Glutamatergic neuron (in vitro differentiated cells): ENCODE measurements at regions not wholly inside any gene's neighbourhood (a gene's known extent, or its start where the extent isn't known, plus 50 kb on each side); places are given as distances from the start of the nearest gene placed in this dataset.
A peak's percentile ranks its signal among the peaks of the same experiment; 100 is the strongest.

Source experiments
- DNase-seq: peaks from one replicate; pipeline ENCODE4 v3.0.0; 2022
- H3K27ac Mint-ChIP-seq: one replicate; pipeline ENCODE4 v1.8.0; 2020; ENCODE audit warnings: mild to moderate bottlenecking, mixed read lengths, inconsistent platforms; ENCODE audit not compliant: unreplicated experiment
- H3K27me3 Mint-ChIP-seq: one replicate; pipeline ENCODE4 v1.8.0; 2020; ENCODE audit warnings: mild to moderate bottlenecking, moderate library complexity, mixed read lengths, inconsistent platforms; ENCODE audit not compliant: unreplicated experiment
- H3K36me3 Mint-ChIP-seq: one replicate; pipeline ENCODE4 v1.8.0; 2020; ENCODE audit warnings: mild to moderate bottlenecking, mixed read lengths, inconsistent platforms; ENCODE audit not compliant: unreplicated experiment
- H3K4me1 Mint-ChIP-seq: one replicate; pipeline ENCODE4 v1.8.0; 2020; ENCODE audit warnings: mild to moderate bottlenecking, low read depth, mixed read lengths, inconsistent platforms; ENCODE audit not compliant: unreplicated experiment
- H3K4me3 Mint-ChIP-seq: one replicate; pipeline ENCODE4 v1.8.0; 2020; ENCODE audit warnings: mild to moderate bottlenecking, mixed read lengths, inconsistent platforms; ENCODE audit not compliant: unreplicated experiment
- H3K9me3 Mint-ChIP-seq: one replicate; pipeline ENCODE4 v1.8.0; 2020; ENCODE audit warnings: mild to moderate bottlenecking, moderate library complexity, mixed read lengths, inconsistent platforms; ENCODE audit not compliant: unreplicated experiment
- CTCF ChIP-seq: fragments of 200-600 bp; sonication (generic); IDR thresholded peaks from one replicate; pipeline ENCODE4 v1.5.0; 2021; ENCODE audit not compliant: partially characterized antibody, unreplicated experiment

- Mint-ChIP-seq H3K9me3 (no peaks in the 10 kb centered on the region), H3K4me1 (no peaks in the 10 kb centered on the region), H3K4me3 (no peak overlapping the region), H3K27me3 (peaks cover 2% of the 10 kb centered on the region), H3K27ac (no peak overlapping the region), H3K36me3 (no peaks in the 10 kb centered on the region)
- DNase-seq = no peak
- TF ChIP-seq CTCF = no peak
Measured at GRCh38 chrX:147827070-147827469, 84.6 kb upstream of the FMR1 start.

- H3K27me3 Mint-ChIP-seq = peaks cover 2% of the 10 kb centered on the region
- H3K4me3 Mint-ChIP-seq = no peak overlapping the region
- no peak overlapping the region for H3K27ac Mint-ChIP-seq
- DNase-seq = no peak
- H3K9me3 Mint-ChIP-seq = no peaks in the 10 kb centered on the region
- no peaks in the 10 kb centered on the region for H3K4me1 Mint-ChIP-seq
- no peak for TF ChIP-seq CTCF
- H3K36me3 Mint-ChIP-seq = no peaks in the 10 kb centered on the region
Measured at GRCh38 chrX:147828719-147829118, 83.0 kb upstream of the FMR1 start.

- Mint-ChIP-seq H3K4me1 (no peaks in the 10 kb centered on the region), H3K27me3 (peaks cover 2% of the 10 kb centered on the region), H3K9me3 (no peaks in the 10 kb centered on the region), H3K4me3 (no peak overlapping the region), H3K27ac (no peak overlapping the region), H3K36me3 (no peaks in the 10 kb centered on the region)
- TF ChIP-seq CTCF = no peak
- no peak for DNase-seq
Measured at GRCh38 chrX:147832707-147833348, 78.9 kb upstream of the FMR1 start.

GRCh38 chrX:147838465-147839131 is 73.1 kb upstream of the FMR1 start:
- no peak overlapping the region for H3K4me3 Mint-ChIP-seq
- no peaks in the 10 kb centered on the region for H3K9me3 Mint-ChIP-seq
- no peaks in the 10 kb centered on the region for H3K36me3 Mint-ChIP-seq
- no peak overlapping the region for H3K27ac Mint-ChIP-seq
- peak; percentile 59 for TF ChIP-seq CTCF
- no peaks in the 10 kb centered on the region for H3K27me3 Mint-ChIP-seq
- no peak for DNase-seq
- no peaks in the 10 kb centered on the region for H3K4me1 Mint-ChIP-seq

- H3K27me3 Mint-ChIP-seq = no peaks in the 10 kb centered on the region
- H3K4me1 Mint-ChIP-seq = no peaks in the 10 kb centered on the region
- no peak for TF ChIP-seq CTCF
- H3K27ac Mint-ChIP-seq = no peak overlapping the region
- no peak for DNase-seq
- no peak overlapping the region for H3K4me3 Mint-ChIP-seq
- H3K36me3 Mint-ChIP-seq = no peaks in the 10 kb centered on the region
- H3K9me3 Mint-ChIP-seq = no peaks in the 10 kb centered on the region
Measured at GRCh38 chrX:147846676-147847075, 65.0 kb upstream of the FMR1 start.
